Uterus (tissue), 2 donors: ENCODE measurements at regions not wholly inside any gene's neighbourhood (a gene's known extent, or its start where the extent isn't known, plus 50 kb on each side); places are given as distances from the start of the nearest gene placed in this dataset.

Source experiments
- POLR2A ChIP-seq, 2 donors: fragments of 450-650 bp; IDR thresholded peaks; one replicate each; pipeline ENCODE4 v1.6.1; 2016; ENCODE audit warnings: antibody characterized with exemption in 2 of 2, mild to moderate bottlenecking in 1 of 2, moderate library complexity in 1 of 2
- TF ChIP-seq, protein P1 (sequence below), 4 experiments: fragments of 200-600 bp in 2 of 4; fragments of 450-650 bp in 2 of 4; sonication (generic) in 2 of 4; IDR thresholded peaks; one replicate each; pipeline ENCODE4 v1.5.1; 2016 to 2019; ENCODE audit warnings: antibody characterized with exemption in 4 of 4, mild to moderate bottlenecking in 2 of 4, moderate library complexity in 1 of 4

DNA sequence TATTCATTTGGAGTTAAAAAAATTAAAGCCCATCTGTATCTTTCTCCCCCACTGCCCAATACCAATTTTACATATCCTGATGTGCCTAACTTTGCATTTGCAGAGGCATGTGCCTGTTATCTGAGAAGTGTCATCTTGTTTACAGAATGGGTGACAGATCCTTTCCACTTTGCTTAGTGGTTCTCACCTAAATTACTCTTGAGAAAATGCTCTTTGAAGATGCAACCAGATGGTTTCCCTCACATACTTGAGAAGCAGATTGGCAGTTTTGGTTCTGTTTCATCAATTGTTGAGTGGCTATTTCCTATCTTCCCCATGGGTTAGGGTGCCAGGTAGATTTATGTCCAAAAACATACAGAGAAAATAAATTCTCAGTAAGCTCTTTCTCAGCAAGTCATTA, 1051.4 kb upstream of the ATXN7L3B start:
- no peak for TF ChIP-seq POLR2A (IDR thresholded peaks at IDR 0.05)
- TF ChIP-seq, protein P1, sequence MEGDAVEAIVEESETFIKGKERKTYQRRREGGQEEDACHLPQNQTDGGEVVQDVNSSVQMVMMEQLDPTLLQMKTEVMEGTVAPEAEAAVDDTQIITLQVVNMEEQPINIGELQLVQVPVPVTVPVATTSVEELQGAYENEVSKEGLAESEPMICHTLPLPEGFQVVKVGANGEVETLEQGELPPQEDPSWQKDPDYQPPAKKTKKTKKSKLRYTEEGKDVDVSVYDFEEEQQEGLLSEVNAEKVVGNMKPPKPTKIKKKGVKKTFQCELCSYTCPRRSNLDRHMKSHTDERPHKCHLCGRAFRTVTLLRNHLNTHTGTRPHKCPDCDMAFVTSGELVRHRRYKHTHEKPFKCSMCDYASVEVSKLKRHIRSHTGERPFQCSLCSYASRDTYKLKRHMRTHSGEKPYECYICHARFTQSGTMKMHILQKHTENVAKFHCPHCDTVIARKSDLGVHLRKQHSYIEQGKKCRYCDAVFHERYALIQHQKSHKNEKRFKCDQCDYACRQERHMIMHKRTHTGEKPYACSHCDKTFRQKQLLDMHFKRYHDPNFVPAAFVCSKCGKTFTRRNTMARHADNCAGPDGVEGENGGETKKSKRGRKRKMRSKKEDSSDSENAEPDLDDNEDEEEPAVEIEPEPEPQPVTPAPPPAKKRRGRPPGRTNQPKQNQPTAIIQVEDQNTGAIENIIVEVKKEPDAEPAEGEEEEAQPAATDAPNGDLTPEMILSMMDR (IDR thresholded peaks at IDR 0.05) = no peak
